Uterus (tissue), 3 donors: ENCODE measurements at regions not wholly inside any gene's neighbourhood (a gene's known extent, or its start where the extent isn't known, plus 50 kb on each side); places are given as distances from the start of the nearest gene placed in this dataset.

Experiments
- DNase-seq, 2 donors: peaks; one replicate each; pipeline ENCODE4 v3.0.0-alpha.2; 2019 to 2020
- H3K27ac ChIP-seq, 2 donors: fragments of 200-600 bp; sonication (generic); 1 replicate in 1 of 2; 2 replicates in 1 of 2; pipeline ENCODE4 v1.5.1; 2016 to 2018
- H3K27me3 ChIP-seq, 2 donors: fragments of 200-600 bp; sonication (generic); one replicate each; pipeline ENCODE4 v1.5.1; 2018 to 2019; ENCODE audit warnings: control low read depth in 1 of 2
- H3K36me3 ChIP-seq, 2 donors: fragments of 200-600 bp; sonication (generic); one replicate each; pipeline ENCODE4 v1.5.1; 2019; ENCODE audit warnings: control low read depth in 1 of 2
- H3K4me1 ChIP-seq, 2 donors: fragments of 200-600 bp; sonication (generic); one replicate each; pipeline ENCODE4 v1.5.1; 2018 to 2019; ENCODE audit warnings: control low read depth in 1 of 2
- H3K4me3 ChIP-seq, 2 donors: fragments of 200-600 bp; sonication (generic); 1 replicate in 1 of 2; 2 replicates in 1 of 2; pipeline ENCODE4 v1.5.1; 2018 to 2019; ENCODE audit warnings: mild to moderate bottlenecking in 1 of 2
- H3K9me3 ChIP-seq, 2 donors: fragments of 200-600 bp; sonication (generic); one replicate each; pipeline ENCODE4 v1.5.1; 2019; ENCODE audit warnings: control low read depth in 1 of 2
- CTCF ChIP-seq, 4 experiments: fragments of 200-600 bp in 2 of 4; fragments of 450-650 bp in 2 of 4; sonication (generic) in 2 of 4; IDR thresholded peaks; one replicate each; pipeline ENCODE4 v1.5.1; 2016 to 2019; ENCODE audit warnings: antibody characterized with exemption in 4 of 4, mild to moderate bottlenecking in 2 of 4, moderate library complexity in 1 of 4
- POLR2A ChIP-seq, 2 donors: fragments of 450-650 bp; IDR thresholded peaks; one replicate each; pipeline ENCODE4 v1.6.1; 2016; ENCODE audit warnings: antibody characterized with exemption in 2 of 2, mild to moderate bottlenecking in 1 of 2, moderate library complexity in 1 of 2
- intact Hi-C: fragments of 100-400 bp; cut with DNase I; formaldehyde crosslinking; loops from one replicate; pipeline ENCODE4 v1.15.1; 2023; ENCODE audit warnings: low total_unique reads
- donor health status: DM: yes; HTN: yes; CAD: no.

DNA sequence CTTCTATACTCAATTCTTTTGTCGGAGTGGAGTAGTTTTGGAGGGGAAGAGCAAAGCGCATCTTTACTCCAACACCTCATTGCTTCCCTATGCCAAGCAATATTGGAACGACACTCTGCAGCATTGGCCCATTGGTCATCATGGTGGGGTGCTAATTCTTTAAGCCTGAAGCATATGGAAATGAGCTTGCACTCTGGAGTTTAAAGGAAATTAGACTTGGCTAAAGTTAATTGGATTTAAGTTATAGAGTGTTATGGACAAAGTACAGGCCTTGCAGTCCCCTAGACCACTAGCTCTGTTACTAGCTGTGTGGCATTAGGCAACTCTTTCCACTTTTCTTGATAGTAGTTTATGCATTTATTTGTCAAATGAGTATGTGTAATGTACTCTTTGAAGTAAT lies 568.3 kb upstream of the TENM4 start:
- intact Hi-C loops: no loop called here
- Histone ChIP-seq H3K36me3 (no peaks in the 10 kb centered on the region), H3K27me3 (no peaks in the 10 kb centered on the region), H3K4me3 (no peak overlapping the region), H3K9me3 (no peaks in the 10 kb centered on the region), H3K4me1 (no peaks in the 10 kb centered on the region), H3K27ac (no peak overlapping the region)
- DNase-seq: no peak
- TF ChIP-seq POLR2A (IDR thresholded peaks at IDR 0.05) (no peak), CTCF (IDR thresholded peaks at IDR 0.05) (no peak)

- no peaks in the 10 kb centered on the region for H3K9me3 ChIP-seq
- no peak overlapping the region for H3K27ac ChIP-seq
- TF ChIP-seq CTCF (IDR thresholded peaks at IDR 0.05) (no peak), POLR2A (IDR thresholded peaks at IDR 0.05) (no peak)
- H3K4me1 ChIP-seq: no peaks in the 10 kb centered on the region
- H3K4me3 ChIP-seq: no peak overlapping the region
- H3K36me3 ChIP-seq: no peaks in the 10 kb centered on the region
- intact Hi-C loops: no loop called here
- no peak for DNase-seq
- no peaks in the 10 kb centered on the region for H3K27me3 ChIP-seq
Measured at GRCh38 chr11:80007616-80008015, 566.8 kb upstream of the TENM4 start.

- Histone ChIP-seq H3K4me3 (no peak overlapping the region), H3K4me1 (no peaks in the 10 kb centered on the region), H3K9me3 (no peaks in the 10 kb centered on the region), H3K36me3 (no peaks in the 10 kb centered on the region), H3K27me3 (no peaks in the 10 kb centered on the region), H3K27ac (no peak overlapping the region)
- DNase-seq: no peak
- TF ChIP-seq CTCF (IDR thresholded peaks at IDR 0.05) (no peak), POLR2A (IDR thresholded peaks at IDR 0.05) (no peak)
- intact Hi-C loops: no loop called here
Measured at GRCh38 chr11:79990141-79990540, 549.3 kb upstream of the TENM4 start.

- no peaks in the 10 kb centered on the region for H3K4me1 ChIP-seq
- TF ChIP-seq CTCF (IDR thresholded peaks at IDR 0.05): no peak
- no peak for TF ChIP-seq POLR2A (IDR thresholded peaks at IDR 0.05)
Measured at GRCh38 chr11:79982185-79982584, 541.4 kb upstream of the TENM4 start.

GRCh38 chr11:79980916-79981315 lies 540.1 kb upstream of the TENM4 start:
- Histone ChIP-seq H3K36me3 (no peaks in the 10 kb centered on the region), H3K9me3 (no peaks in the 10 kb centered on the region), H3K4me3 (no peak overlapping the region), H3K27ac (no peak overlapping the region), H3K4me1 (no peaks in the 10 kb centered on the region), H3K27me3 (no peaks in the 10 kb centered on the region)
- intact Hi-C loops: no loop called here
- no peak for TF ChIP-seq CTCF (IDR thresholded peaks at IDR 0.05)
- no peak for TF ChIP-seq POLR2A (IDR thresholded peaks at IDR 0.05)
- no peak for DNase-seq

More at GRCh38 chr11:79982185-79982584, 541.4 kb upstream of the TENM4 start:
- Histone ChIP-seq H3K27ac (no peak overlapping the region), H3K27me3 (no peaks in the 10 kb centered on the region), H3K36me3 (no peaks in the 10 kb centered on the region), H3K4me3 (no peak overlapping the region), H3K9me3 (no peaks in the 10 kb centered on the region)
- intact Hi-C loops: no loop called here
- DNase-seq: no peak
